ENCODE measurements at regions not wholly inside any gene's neighbourhood (a gene's known extent, or its start where the extent isn't known, plus 50 kb on each side); places are given as distances from the start of the nearest gene placed in this dataset.
"Not testable (repeated sequence)": the region's sequence is repeated elsewhere in the genome, so short reads cannot be mapped to it uniquely, and the experiment has no call there.

DNA sequence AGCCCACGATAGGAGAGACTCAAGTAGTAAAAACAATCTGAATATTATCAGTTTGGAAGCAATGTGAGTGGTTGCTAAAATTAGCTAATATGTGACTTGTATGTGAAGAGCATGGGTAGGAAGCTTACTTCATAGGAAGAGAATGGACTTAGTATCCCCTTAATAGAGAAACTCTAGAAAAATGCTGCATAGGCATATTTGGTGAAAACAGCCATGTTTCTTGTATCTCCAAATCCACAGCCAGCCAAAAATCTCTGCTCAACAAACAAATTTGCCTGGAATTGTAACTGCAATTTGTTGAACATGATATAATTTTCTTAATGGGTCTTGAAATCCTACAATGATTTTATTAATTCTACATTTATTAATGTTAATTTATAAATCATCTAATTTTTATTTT, 1252.9 kb upstream of the TMEM132C start:
- DNase-seq (ENCODE audit: low read depth in 4 of 4, low spot score in 3 of 4): no peak

DNA sequence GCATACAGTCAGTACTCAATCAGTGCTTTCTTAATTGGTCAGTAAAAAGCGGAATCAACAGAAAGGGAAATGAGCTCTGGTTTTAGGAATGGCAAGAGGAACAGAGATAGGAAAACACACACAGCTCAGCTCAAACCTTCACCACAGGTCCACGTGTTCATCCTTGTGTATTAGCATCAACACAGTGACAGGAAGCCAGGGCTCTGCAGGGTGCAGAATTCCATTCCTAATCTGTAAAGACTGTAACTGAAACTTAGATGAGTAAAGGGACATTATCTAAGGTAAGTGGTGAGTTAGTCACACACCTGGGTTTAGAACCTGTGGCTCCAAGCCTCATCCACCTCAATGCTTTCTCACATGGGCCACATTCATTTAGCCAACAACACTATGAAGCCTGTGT, 1242.2 kb upstream of the TMEM132C start:
- DNase-seq (ENCODE audit: low read depth in 4 of 4, low spot score in 3 of 4): no peak

DNA sequence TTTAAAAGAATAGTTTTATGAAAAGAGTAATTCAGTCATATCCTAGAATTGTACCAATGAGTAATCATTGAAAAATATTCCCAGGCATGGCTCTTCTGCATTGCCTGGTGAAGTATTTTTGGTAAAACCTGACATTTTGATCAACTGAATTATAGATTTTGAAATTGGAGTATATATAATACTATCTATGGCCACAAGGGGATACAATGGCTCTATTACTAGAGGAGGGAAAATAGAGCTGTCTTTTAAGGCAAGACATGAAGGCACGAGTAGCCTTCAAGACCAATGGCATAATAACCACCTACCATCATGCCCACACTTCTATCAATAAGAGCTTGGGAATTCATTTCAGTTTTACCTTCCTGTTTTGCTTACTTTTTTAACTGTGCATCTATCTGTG, 1241.4 kb upstream of the TMEM132C start:
- no peak for DNase-seq (ENCODE audit: low read depth in 4 of 4, low spot score in 3 of 4)

DNA sequence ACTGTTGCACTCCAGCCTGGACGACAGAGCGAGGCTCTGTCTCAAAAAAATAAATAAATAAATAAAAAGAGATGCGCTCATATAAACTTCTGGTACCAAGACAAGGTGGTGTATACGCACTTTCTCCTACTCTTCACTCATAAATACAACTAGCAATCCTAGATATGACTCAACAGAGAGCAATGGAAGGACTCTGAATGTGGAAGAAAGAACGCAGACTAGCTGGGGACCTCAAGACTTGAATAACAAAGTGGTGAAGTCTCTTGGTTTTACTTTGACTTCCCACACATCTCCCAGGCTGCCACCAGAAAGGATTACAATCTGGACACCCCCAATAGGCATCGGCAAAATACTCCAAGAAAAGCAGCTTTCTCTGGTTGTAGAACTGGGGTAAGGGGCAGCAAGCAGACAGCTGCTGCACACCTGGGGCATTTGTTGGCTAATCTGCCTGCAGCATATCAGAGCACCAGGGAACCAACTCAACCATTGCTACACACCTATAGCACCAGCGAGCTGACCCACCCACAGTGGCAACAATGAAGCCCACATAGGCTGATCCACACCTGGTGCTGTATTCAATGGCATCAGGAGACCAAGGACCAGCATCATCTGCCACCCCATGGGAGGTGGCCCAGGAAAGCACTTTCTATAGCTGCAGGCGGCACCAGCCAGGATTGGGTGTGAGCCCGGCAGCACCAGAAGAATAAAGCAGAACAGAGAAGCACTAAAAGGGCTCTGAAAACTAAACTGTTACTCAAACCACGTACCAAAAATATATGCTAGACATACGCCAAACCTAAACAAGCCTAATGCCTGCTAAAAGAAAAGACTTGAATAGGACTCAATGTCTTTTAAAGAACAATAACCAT, 1231.7 kb upstream of the TMEM132C start:
- no peak for DNase-seq (ENCODE audit: low read depth in 4 of 4, low spot score in 3 of 4)

DNA sequence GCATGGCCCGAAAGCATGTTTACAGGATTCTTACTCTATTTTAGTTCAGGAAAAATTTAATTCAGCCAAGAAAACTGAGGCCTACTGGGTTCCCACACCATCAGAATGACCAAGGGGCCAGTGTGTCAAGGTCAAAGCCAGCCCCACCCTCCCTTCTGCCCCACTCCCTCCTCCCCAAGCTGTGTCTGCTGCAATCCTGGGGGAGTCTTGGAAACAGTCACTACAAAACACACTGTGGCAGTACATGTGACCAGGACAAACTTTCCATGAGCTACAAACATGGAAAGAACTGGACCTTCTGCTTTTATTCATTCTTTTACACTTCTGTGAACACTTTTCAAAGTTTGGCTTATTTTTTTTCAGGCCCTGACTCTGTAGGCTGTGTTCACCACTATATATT, 1228.8 kb upstream of the TMEM132C start:
- no peak for DNase-seq (ENCODE audit: low read depth in 4 of 4, low spot score in 3 of 4)

DNA sequence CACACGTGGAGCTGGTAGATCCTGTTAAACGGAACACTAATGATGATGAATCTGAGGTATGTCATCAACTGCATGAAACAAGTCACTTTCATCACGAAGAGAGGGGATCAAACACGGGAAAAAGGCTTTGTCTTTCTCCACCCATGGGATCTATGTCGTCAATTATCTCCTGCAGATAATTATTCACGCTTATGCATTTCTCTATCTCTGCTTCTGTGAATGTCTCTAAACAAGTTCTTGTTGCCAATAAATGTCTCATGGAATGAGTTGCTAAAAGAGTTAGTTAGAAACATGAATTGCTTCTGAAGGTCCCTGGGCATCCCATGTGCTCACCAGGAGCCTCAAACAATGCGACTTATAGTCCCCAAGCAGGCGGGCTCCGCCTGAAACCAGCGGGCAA, 1228.2 kb upstream of the TMEM132C start:
- no peak for DNase-seq (ENCODE audit: low read depth in 4 of 4, low spot score in 3 of 4)

DNA sequence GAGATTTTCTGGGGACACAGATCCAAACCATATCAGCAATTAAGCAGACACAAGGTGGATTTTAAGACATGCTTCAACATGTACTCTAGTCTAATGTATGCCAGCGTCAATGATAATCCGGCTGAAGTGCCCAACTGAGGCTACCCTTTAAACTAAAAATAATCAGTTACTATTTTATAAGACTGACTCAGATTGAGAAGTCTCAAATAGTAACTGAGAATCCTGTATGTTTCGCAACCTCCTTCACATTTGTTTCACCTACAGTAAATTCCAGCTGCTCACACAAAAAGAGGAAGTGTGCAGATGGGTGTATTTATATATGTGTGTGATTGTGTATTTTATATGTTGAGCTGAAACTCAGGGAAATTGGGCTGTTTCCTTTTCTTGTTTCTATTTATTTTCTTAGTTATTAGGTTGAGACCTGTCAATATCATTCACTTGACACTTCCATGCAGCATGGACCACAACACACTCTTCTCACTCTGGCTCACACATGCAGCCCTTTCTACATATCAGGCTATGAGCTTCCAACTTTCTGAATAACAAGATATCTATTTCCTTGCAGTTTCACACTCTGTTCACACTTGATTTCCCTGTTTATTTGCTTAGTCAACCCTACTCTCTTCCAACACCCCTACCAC, 1224.9 kb upstream of the TMEM132C start:
- no peak for DNase-seq (ENCODE audit: low read depth in 4 of 4, low spot score in 3 of 4)

DNA sequence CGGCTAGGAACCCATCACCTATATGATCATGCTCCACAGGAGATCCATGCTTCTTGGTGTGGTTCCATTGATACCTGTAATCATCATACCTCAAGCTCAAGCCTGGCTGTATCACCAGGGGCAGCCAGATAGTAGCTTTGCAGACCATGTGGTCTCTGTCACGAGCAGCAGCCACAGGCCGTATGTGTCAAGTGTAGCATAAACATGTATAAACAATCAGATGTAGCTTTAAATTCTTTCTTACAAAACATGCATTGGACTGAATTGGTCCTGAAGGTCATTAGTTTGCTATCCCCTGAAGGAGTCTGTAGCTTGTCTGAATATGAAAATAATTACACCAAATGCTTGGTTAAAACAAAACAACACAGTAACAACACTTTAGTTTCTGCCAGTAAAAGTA, 1223.2 kb upstream of the TMEM132C start:
- DNase-seq (ENCODE audit: low read depth in 4 of 4, low spot score in 3 of 4): no peak

DNA sequence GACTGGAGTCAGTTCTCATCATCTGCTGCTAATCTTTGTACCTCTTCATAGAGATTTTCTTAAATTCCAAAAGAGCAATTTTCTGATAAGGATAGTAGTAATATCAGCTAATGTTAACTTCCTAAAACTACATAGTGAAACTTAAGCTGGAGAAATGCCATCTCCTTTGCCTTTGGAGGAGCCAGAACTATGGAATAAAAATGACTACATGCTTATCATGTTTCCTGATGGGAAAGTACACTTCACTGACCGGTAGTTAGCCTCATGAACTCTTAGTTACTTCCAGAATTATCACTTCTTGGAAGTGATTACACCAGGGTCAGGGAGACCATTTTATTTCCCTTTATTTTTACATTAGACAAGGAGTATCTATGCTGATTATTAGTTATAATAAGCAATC, 1222.1 kb upstream of the TMEM132C start:
- no peak for DNase-seq (ENCODE audit: low read depth in 4 of 4, low spot score in 3 of 4)

DNA sequence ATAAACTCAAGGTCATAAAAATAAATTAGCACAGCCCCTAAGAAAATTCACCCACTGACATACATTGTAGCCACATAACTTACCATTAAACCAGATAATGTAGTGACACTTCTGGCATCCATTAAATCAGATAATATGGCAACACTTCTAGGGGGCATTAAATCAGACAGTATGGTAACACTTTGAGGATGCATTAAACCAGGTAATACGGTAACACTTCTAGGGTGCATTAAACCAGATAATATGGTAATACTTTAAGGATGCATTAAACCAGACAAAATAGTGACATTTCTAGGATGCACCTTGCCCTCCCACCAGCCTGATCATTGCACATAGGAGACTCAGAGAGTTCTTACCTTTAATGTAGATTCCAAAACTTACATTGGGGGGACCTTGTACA, 1220.5 kb upstream of the TMEM132C start:
- DNase-seq (ENCODE audit: low read depth in 4 of 4, low spot score in 3 of 4): no peak

DNA sequence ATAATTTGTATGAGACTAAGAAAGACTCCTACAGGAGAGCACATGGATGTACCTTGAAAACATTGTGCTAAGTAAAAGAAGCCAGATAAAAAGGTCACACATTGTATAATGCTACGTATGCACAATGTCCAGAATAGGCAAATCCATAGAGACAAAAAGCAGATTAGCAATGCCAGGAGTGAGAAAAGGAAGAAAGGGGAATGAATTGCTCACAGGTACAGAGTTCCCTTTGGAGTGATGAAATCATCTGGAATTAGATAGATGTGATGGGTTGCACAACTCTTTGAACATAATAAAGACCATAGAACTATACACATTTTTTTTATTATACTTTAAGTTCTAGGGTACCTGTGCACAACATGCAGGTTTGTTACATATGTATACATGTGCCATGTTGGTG, 1218.9 kb upstream of the TMEM132C start:
- DNase-seq (ENCODE audit: low read depth in 4 of 4, low spot score in 3 of 4): no peak

DNA sequence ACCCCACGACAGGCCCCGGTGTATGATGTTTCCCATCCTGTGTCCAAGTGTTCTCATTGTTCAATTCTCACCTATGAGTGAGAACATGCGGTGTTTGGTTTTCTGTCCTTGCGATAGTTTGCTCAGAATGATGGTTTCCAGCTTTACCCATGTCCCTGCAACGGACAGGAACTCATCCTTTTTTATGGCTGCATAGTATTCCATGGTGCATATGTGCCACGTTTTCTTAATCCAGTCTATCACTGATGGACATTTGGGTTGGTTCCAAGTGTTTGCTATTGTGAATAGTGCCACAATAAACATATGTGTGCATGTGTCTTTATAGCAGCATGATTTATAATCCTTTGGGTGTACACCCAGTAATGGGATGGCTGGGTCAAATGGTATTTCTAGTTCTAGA, 1218.4 kb upstream of the TMEM132C start:
- not testable (repeated sequence) for DNase-seq (ENCODE audit: low read depth in 4 of 4, low spot score in 3 of 4)

DNA sequence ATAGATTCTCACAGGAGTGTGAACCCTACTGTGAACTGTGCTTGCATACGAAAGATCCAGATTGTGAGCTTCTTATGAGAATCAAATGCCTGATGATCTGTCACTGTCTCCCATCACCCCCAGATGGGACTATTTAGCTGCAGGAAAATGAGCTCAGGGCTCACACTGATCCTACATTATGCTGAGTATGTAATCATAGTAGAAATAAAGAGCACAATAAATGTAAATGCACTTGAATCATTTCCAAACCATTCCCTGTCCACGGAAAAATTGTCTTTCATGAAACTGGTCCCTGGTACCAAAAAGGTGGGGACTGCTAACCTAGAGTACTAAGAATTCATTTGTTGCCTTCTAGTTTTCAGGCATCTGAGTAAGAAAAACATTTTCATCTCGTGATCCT, 1215.8 kb upstream of the TMEM132C start:
- no peak for DNase-seq (ENCODE audit: low read depth in 4 of 4, low spot score in 3 of 4)

DNA sequence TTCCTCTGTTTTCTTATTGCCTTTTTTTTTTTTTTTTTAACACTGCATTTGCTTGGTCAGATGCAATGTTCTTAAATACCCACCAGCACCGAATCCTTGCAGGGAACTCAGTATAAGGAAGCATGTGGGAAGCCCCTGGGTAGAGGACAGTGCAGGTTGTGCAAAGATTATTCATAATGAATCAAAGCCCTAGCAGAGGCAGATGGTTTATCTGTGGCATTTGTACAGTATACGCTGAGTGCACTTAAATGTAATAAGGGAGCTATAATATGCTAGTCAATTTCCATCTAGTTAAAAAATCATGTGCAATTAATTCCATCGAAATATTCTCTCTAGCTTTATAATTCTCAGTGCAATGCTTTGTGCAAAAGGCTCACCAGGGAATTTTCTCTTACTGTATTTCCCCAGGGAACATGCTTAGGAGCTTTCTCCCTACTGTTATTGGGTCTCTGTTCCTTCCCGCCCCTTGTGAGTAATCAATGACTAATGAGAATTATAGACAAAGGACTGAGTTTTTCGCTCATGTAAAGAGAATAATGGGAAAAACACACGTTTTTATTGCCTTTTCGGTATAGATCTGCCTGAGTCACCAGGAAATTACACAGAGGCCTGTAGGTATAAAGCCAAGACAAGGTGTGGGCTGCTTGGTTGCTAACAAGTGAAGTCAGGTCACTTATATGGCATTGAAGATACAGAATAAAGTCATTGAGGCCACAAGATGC, 1214.3 kb upstream of the TMEM132C start:
- no peak for DNase-seq (ENCODE audit: low read depth in 4 of 4, low spot score in 3 of 4)

DNA sequence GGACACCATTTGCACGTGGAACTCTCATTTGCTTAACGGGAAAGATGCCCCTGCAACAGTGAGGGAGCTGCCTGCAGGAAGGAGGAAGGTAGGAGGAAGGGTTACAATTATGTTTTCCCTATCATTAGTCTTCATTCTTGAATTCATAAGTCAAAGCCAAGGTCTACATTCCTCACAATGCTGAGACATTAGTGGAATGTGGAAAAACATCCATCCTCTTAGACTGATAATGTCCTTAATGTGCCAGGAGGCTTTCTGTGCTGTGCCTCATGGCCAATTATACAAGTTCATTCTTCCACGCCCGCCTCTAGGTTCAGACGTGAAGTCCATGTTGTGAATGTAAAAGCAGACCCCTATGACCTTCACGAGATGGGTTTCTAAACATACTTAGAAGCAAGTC, 1212.4 kb upstream of the TMEM132C start:
- no peak for DNase-seq (ENCODE audit: low read depth in 4 of 4, low spot score in 3 of 4)

DNA sequence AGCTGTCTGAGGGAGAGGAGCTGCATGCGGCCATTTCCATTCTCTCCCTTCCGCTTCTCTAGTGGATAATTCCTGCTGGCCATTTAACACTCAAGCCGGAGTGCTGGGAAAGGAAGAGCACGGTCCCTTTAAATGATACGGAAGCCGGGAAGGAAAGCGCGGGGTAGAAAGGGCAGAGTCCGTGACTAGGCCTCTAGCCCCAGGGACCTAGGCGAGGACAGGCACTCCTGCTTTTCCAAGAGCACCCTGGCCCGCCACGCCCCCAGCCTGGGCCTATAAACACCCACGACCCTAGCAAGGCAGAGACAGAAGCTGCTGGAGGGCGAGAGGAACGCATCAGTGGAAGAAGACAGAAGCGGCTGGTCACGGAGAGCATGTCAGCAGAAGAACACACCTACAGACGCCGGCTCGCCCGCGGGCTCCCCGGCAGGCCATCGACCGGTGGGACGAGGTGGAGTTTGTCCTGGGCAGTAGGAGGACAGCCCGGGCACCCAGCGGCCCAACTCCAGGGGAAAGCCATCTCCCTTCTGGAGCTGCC, 1206.6 kb upstream of the TMEM132C start:
- no peak for DNase-seq (ENCODE audit: low read depth in 4 of 4, low spot score in 3 of 4)

DNA sequence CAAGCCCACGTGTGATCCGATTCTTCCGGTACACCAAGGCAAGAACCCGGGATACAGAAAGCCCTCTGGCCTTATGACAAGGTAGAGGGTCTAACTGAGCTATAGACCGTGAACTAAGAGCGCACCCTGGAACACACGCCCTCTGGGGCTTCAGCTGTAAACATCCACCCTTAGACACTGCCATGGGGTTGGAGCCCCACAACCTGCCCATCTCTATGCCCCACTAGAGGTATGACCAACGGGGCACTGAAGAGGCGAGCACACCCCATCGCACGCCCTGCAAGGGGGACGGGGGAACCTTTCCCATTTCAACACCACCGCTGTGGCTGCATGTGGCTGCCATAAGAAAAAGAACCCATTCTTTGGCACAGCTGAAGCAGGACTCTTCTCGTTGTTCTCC, 1206.0 kb upstream of the TMEM132C start:
- DNase-seq (ENCODE audit: low read depth in 4 of 4, low spot score in 3 of 4): no peak

DNA sequence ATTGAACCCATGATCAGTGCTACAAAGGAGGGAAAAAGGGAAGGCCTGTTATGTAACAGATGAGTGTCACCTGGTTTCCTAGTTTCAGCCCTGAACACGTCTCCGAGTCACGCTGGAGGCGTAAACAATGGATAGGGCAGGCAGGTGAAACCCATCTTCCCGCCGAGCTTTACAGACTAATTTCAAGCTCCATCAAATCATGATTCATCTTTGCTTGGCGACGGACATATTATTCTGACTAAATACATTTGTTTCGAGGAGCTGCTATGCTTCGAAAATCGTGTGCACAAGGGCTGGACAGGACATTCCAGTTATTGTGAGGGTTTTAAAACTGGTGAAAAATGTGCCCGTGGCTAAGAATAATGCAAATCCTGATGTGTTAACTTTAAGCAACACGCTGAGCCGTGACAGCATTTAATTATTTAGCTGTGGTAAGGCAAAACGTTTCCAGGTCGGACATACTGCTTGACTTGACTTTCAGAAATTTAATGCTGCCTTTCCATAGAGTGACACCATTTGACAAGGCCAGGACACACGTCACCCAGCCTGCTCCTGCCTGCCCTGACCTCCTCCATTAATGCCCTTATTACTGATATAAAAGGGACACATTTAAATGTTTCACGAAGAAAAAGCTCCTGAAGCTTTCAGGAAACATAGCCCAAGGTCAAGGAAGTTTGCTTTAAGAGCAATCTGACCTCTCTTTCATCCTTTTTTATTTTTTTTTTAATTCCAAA, 1203.5 kb upstream of the TMEM132C start:
- DNase-seq (ENCODE audit: low read depth in 4 of 4, low spot score in 3 of 4): no peak

DNA sequence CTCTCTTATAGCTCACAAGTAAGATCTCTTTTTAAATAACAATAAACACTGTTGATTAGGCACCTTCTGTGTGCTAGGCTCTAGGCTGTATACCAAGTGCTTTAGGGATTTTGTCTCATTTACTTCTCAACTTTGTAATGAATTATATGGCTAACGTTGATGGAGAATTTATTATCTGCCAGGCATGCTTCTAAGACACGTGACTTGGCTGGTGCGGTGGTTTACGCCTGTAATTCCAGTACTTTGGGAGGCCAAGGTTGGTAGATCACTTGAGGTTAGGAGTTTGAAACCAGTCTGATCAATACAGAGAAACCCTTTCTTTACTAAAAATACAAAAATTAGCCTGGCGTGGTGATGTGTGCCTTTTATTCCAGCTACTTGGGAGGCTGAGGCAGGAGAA, 1202.8 kb upstream of the TMEM132C start:
- DNase-seq (ENCODE audit: low read depth in 4 of 4, low spot score in 3 of 4): no peak

DNA sequence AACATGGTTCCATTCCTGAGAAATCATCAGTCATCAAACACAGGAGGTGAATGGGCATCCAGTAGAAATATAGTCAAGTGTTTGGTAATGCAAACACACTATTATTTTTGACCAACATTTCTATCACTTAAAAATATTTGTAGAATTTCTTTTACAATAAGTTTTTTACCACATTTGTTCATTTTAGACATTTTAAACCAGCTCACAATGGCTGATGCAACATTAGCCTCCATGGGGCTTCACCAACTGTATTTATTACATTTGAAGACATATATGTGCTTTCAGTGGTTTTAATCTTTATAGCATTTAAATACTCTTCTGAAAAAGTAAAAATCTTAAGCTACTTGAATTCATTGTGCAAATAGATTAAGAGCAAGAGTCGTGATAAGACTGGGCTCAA, 1201.4 kb upstream of the TMEM132C start:
- no peak for DNase-seq (ENCODE audit: low read depth in 4 of 4, low spot score in 3 of 4)

Data from right renal pelvis (tissue), 4 donors.